IMR-90 (cell line): ENCODE measurements at regions not wholly inside any gene's neighbourhood (a gene's known extent, or its start where the extent isn't known, plus 50 kb on each side); places are given as distances from the start of the nearest gene placed in this dataset.

Experiments
- ATAC-seq: fragments of 200-7000 bp; cut with Tn5 transposase; 2 replicates; pipeline ENCODE4 v1.9.1; 2020; ENCODE audit warnings: low read depth, mild to moderate bottlenecking, moderate library complexity
- BruUV-seq: library from RNA; stranded (reverse); fragments of 400-500 nt; replicated peaks from 2 replicates; lab custom pipeline; 2021; lab: Mats Ljungman, UMichigan
- CTCF ChIA-PET: fragments of 300-600 bp; formaldehyde crosslinking; extraction: SDS; loops from one replicate; lab custom pipeline; 2021; ENCODE audit warnings: antibody characterized with exemption; lab: Yijun Ruan, JAX
- POLR2A ChIA-PET: fragments of 300-600 bp; sonication (Branson Sonifier 250); formaldehyde crosslinking; loops from one replicate; lab custom pipeline; 2022; ENCODE audit warnings: antibody characterized with exemption; ENCODE audit not compliant: unreplicated experiment; lab: Charles Lee
- DNase-seq: peaks from one replicate; pipeline ENCODE4 v3.0.0; 2013
- H2AFZ ChIP-seq: replicated peaks from 2 replicates; pipeline ENCODE3; 2013; ENCODE audit warnings: low read length, mild to moderate bottlenecking; ENCODE audit not compliant: poor library complexity
- H2AK5ac ChIP-seq: 2 replicates; pipeline ENCODE4 v1.6.1; 2013; ENCODE audit warnings: low read depth, low read length, inconsistent platforms
- H2AK9ac ChIP-seq: replicated peaks from 2 replicates; pipeline ENCODE3; 2013; ENCODE audit warnings: mild to moderate bottlenecking, low read depth, low read length, moderate library complexity; ENCODE audit not compliant: poor library complexity
- H2BK120ac ChIP-seq: 2 replicates; pipeline ENCODE4 v1.6.1; 2013; ENCODE audit warnings: low read depth, low read length, inconsistent platforms
- H2BK15ac ChIP-seq: 3 replicates; pipeline ENCODE4 v1.6.1; 2013; ENCODE audit warnings: low read depth, low read length, inconsistent platforms
- H2BK20ac ChIP-seq: 2 replicates; pipeline ENCODE4 v1.6.1; 2013; ENCODE audit warnings: low read depth, mild to moderate bottlenecking, inconsistent platforms, low read length, moderate library complexity
- H2BK5ac ChIP-seq: 2 replicates; pipeline ENCODE4 v1.6.1; 2013; ENCODE audit warnings: mild to moderate bottlenecking, low read depth, low read length, inconsistent platforms; ENCODE audit not compliant: poor library complexity, severe bottlenecking
- H3K14ac ChIP-seq: replicated peaks from 2 replicates; pipeline ENCODE4 v1.6.1; 2013; ENCODE audit warnings: low read depth, low read length, inconsistent platforms
- H3K18ac ChIP-seq: 2 replicates; pipeline ENCODE4 v1.6.1; 2013; ENCODE audit warnings: low read depth, low read length, control low read depth
- H3K23ac ChIP-seq: 2 replicates; pipeline ENCODE4 v1.6.1; 2013; ENCODE audit warnings: low read depth, low read length, inconsistent platforms
- H3K27ac ChIP-seq: 2 replicates; pipeline ENCODE4 v1.5.1; 2013; ENCODE audit warnings: mild to moderate bottlenecking, control low read depth, low read length; ENCODE audit not compliant: insufficient read depth
- H3K27me3 ChIP-seq: 2 replicates; pipeline ENCODE4 v1.6.1; 2013; ENCODE audit warnings: low read length; ENCODE audit not compliant: control insufficient read depth, insufficient read depth
- H3K36me3 ChIP-seq: 2 replicates; pipeline ENCODE4 v1.6.1; 2013; ENCODE audit warnings: low read length, mixed read lengths; ENCODE audit not compliant: control insufficient read depth, insufficient read depth
- H3K4ac ChIP-seq: 2 replicates; pipeline ENCODE4 v1.6.1; 2013; ENCODE audit warnings: low read depth, low read length, inconsistent platforms
- H3K4me1 ChIP-seq: 2 replicates; pipeline ENCODE4 v1.6.1; 2013; ENCODE audit warnings: low read length, mixed read lengths; ENCODE audit not compliant: control insufficient read depth, insufficient read depth
- H3K4me2 ChIP-seq: 2 replicates; pipeline ENCODE4 v1.6.1; 2013; ENCODE audit warnings: low read depth, mild to moderate bottlenecking, control low read depth, low read length, moderate library complexity
- H3K4me3 ChIP-seq: 2 replicates; pipeline ENCODE4 v1.5.1; 2013; ENCODE audit warnings: low read depth, mild to moderate bottlenecking, control low read depth, low read length, moderate library complexity; ENCODE audit not compliant: insufficient read depth
- H3K56ac ChIP-seq: 2 replicates; pipeline ENCODE4 v1.6.1; 2013; ENCODE audit warnings: low read length, inconsistent platforms; ENCODE audit not compliant: insufficient read depth; ENCODE audit errors: extremely low read depth
- H3K79me1 ChIP-seq, 2 experiments: 2 replicates each; pipeline ENCODE4 v1.6.1; 2013; ENCODE audit warnings: low read length in 2 of 2, inconsistent platforms in 1 of 2, low read depth in 1 of 2
- H3K9ac ChIP-seq: 2 replicates; pipeline ENCODE4 v1.6.1; 2013; ENCODE audit warnings: low read depth, low read length, control low read depth
- H3K9me1 ChIP-seq: 2 replicates; pipeline ENCODE4 v1.6.1; 2013; ENCODE audit warnings: low read length, inconsistent platforms; ENCODE audit not compliant: insufficient read depth
- H3K9me3 ChIP-seq: 2 replicates; pipeline ENCODE4 v1.6.1; 2013; ENCODE audit warnings: low read length; ENCODE audit not compliant: control insufficient read depth, insufficient read depth
- H4K20me1 ChIP-seq: 2 replicates; pipeline ENCODE4 v1.6.1; 2013; ENCODE audit warnings: low read length, inconsistent platforms; ENCODE audit not compliant: insufficient read depth
- H4K5ac ChIP-seq: 2 replicates; pipeline ENCODE4 v1.6.1; 2013; ENCODE audit warnings: mild to moderate bottlenecking, low read depth, low read length, control low read depth
- H4K8ac ChIP-seq, 2 experiments: 2 replicates each; pipeline ENCODE4 v1.6.1; 2013; ENCODE audit warnings: low read depth in 2 of 2, low read length in 2 of 2, control low read depth in 1 of 2, inconsistent platforms in 1 of 2
- H4K91ac ChIP-seq: 2 replicates; pipeline ENCODE4 v1.6.1; 2013; ENCODE audit warnings: low read depth, low read length, inconsistent platforms; ENCODE audit not compliant: insufficient read depth
- MAZ ChIP-seq: IDR thresholded peaks from 2 replicates; pipeline ENCODE4 v1.6.1; 2012; ENCODE audit warnings: low read depth, mild to moderate bottlenecking, low read length, improper control_type of control experiment, moderate library complexity, borderline replicate concordance
- RAD21 ChIP-seq: IDR thresholded peaks from 2 replicates; pipeline ENCODE4 v1.6.1; 2012; ENCODE audit warnings: low read length, improper control_type of control experiment
- RCOR1 ChIP-seq: IDR thresholded peaks from 2 replicates; pipeline ENCODE4 v1.6.1; 2012; ENCODE audit warnings: mild to moderate bottlenecking, low read length, improper control_type of control experiment; ENCODE audit not compliant: insufficient replicate concordance
- dilution Hi-C: fragments of 300-500 bp; cut with HindIII; formaldehyde crosslinking; loops from one replicate; pipeline ENCODE4 v1.14.3; 2018; ENCODE audit warnings: low sequenced_read_pairs; ENCODE audit not compliant: unreplicated experiment
- in situ Hi-C: fragments of 300-500 bp; cut with MboI; formaldehyde crosslinking; loops from 3 replicates; pipeline ENCODE4 v1.14.3; 2019; ENCODE audit warnings: low sequenced_read_pairs, inconsistent platforms, mixed read lengths
- intact Hi-C: fragments of 100-400 bp; cut with micrococcal nuclease; formaldehyde crosslinking; loops from 2 replicates; pipeline ENCODE4 v1.10.0; 2022

DNA sequence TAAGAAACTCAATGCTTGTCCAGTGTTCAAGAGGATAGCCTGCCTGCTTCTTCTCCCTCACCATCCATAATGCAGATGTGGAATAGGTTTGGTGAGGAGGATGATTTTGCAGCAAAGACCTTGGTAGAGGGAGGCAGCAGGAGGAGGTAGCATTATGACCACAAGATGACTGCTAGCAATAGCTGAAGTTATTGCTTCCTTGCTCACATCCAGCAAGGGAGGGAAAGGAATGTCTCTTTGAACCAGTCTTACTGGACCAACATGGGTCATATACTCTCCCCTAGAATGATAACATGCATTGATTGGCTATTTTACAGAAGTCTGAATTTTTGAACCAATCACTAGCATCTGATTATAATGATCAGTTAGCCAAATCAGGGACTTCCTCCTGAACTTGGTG, 607.6 kb downstream of the EBF1 start:
- no peak overlapping the region for H3K9ac ChIP-seq
- H4K5ac ChIP-seq: no peak overlapping the region
- no peak overlapping the region for H3K14ac ChIP-seq
- no peak overlapping the region for H3K23ac ChIP-seq
- H3K4me2 ChIP-seq: no peak overlapping the region
- H3K4me3 ChIP-seq: no peak overlapping the region
- no peak overlapping the region for H3K27ac ChIP-seq
- ChIA-PET CTCF (no interaction called here), POLR2A (no interaction called here)
- no peak overlapping the region for H3K56ac ChIP-seq
- no peak overlapping the region for H3K18ac ChIP-seq
- H3K9me1 ChIP-seq: no peaks in the 10 kb centered on the region
- H2AFZ ChIP-seq: no peak overlapping the region
- H3K27me3 ChIP-seq: no peaks in the 10 kb centered on the region
- no peak overlapping the region for H2AK5ac ChIP-seq
- H3K4me1 ChIP-seq: no peaks in the 10 kb centered on the region
- no peaks in the 10 kb centered on the region for H4K20me1 ChIP-seq
- no peak overlapping the region for H3K4ac ChIP-seq
- no peak for DNase-seq
- no peak overlapping the region for H4K91ac ChIP-seq
- no peak overlapping the region for H2BK15ac ChIP-seq
- H3K9me3 ChIP-seq: no peaks in the 10 kb centered on the region
- in situ Hi-C loops: no loop called here
- H3K79me1 ChIP-seq: no peaks in the 10 kb centered on the region
- no peak overlapping the region for H2BK5ac ChIP-seq
- no peak overlapping the region for H2BK20ac ChIP-seq
- H2AK9ac ChIP-seq: no peak overlapping the region
- H2BK120ac ChIP-seq: no peak overlapping the region
- H4K8ac ChIP-seq: no peak overlapping the region
- ATAC-seq: no peak
- intact Hi-C loops: no loop called here
- no peak for TF ChIP-seq RCOR1
- no peak for TF ChIP-seq RAD21
- no peak for TF ChIP-seq MAZ
- no peaks in the 10 kb centered on the region for H3K36me3 ChIP-seq
- no TSS peak for BruUV-seq
- dilution Hi-C loops: no loop called here
